BJ (cell line): ENCODE measurements at regions not wholly inside any gene's neighbourhood (a gene's known extent, or its start where the extent isn't known, plus 50 kb on each side); places are given as distances from the start of the nearest gene placed in this dataset.

Source experiments
- CTCF ChIA-PET: fragments of 350-600 bp; formaldehyde crosslinking; extraction: SDS; loops from one replicate; lab custom pipeline; 2021; ENCODE audit warnings: antibody characterized with exemption, inconsistent platforms; lab: Yijun Ruan, JAX
- POLR2A ChIA-PET: fragments of 300-600 bp; sonication (Branson Sonifier 250); formaldehyde crosslinking; extraction: SDS; loops from one replicate; lab custom pipeline; 2021; ENCODE audit warnings: antibody characterized with exemption; lab: Charles Lee
- DNase-seq: peaks from one replicate; pipeline ENCODE4 v3.0.0-alpha.2; 2011; ENCODE audit warnings: low read depth
- H3K27me3 ChIP-seq: 2 replicates; pipeline ENCODE4 v1.6.0; 2011; ENCODE audit warnings: low read length; ENCODE audit not compliant: control insufficient read depth, insufficient read depth
- H3K36me3 ChIP-seq: 2 replicates; pipeline ENCODE4 v1.5.1; 2011; ENCODE audit warnings: low read length; ENCODE audit not compliant: control insufficient read depth, insufficient read depth
- H3K4me3 ChIP-seq: 2 replicates; pipeline ENCODE4 v1.5.1; 2011; ENCODE audit warnings: low read depth, mild to moderate bottlenecking, control low read depth, low read length
- TF ChIP-seq, protein P1 (sequence below): IDR thresholded peaks from 2 replicates; pipeline ENCODE4 v1.5.1; 2011; ENCODE audit warnings: low read depth, mild to moderate bottlenecking, control low read depth, inconsistent platforms, low read length, moderate library complexity; ENCODE audit not compliant: insufficient read depth

GRCh38 chr20:7240490-7240889 lies 473.0 kb downstream of the BMP2 start:
- ChIA-PET CTCF (no interaction called here), POLR2A (no interaction called here)
- no peak for DNase-seq
- no peaks in the 10 kb centered on the region for H3K36me3 ChIP-seq
- TF ChIP-seq, protein P1, sequence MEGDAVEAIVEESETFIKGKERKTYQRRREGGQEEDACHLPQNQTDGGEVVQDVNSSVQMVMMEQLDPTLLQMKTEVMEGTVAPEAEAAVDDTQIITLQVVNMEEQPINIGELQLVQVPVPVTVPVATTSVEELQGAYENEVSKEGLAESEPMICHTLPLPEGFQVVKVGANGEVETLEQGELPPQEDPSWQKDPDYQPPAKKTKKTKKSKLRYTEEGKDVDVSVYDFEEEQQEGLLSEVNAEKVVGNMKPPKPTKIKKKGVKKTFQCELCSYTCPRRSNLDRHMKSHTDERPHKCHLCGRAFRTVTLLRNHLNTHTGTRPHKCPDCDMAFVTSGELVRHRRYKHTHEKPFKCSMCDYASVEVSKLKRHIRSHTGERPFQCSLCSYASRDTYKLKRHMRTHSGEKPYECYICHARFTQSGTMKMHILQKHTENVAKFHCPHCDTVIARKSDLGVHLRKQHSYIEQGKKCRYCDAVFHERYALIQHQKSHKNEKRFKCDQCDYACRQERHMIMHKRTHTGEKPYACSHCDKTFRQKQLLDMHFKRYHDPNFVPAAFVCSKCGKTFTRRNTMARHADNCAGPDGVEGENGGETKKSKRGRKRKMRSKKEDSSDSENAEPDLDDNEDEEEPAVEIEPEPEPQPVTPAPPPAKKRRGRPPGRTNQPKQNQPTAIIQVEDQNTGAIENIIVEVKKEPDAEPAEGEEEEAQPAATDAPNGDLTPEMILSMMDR: no peak
- H3K4me3 ChIP-seq: no peak overlapping the region
- H3K27me3 ChIP-seq: no peaks in the 10 kb centered on the region

DNA sequence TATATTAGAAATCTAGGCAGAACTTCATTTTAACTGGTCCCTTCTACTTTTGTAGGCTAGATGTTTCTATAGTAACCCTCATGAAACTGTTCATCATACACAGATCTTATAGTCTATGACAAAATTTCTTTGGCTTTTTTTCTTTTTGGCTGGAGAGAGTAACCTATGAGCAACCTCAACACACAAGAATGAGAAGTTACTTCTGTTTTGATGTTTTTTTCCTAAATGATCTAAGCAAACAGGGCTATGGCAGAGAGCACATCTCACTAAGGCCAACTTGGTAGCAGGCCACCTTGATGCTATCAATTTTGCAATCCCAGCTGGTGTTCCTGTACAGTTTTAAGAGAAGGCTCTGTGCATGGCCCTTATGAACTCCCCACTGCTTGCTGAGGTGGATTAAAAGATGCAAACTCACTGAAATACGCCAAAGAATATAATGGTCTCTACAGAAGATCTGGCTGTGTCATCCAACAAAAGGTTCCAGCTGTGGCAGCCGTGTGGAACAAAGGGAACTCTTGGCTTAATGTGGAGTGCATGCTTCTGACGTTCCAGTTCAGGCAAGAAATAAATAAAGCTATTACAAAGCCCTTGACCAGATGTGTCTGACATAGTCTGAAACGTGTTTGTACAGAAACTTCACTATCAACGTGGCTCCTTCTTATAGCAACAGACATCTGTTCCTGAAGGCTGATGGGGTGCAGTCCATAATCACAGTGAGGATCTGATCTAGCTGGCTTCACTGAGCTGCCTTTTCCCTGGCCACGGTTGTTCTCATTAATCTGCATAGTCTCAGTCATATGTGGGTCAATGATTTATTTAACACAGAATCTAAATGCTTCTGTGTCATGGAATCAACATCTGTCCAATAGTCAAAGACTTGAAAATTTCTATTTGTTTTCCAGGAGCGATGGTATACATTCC lies 481.1 kb downstream of the BMP2 start:
- H3K4me3 ChIP-seq: no peak overlapping the region
- H3K27me3 ChIP-seq: no peaks in the 10 kb centered on the region
- H3K36me3 ChIP-seq: no peaks in the 10 kb centered on the region
- DNase-seq: no peak
- ChIA-PET CTCF (interaction anchor here (1.2 kb wide), 1 partner anchor 10 kb away, joined by 3 read pairs; no protein-coding TSS in a partner anchor), POLR2A (no interaction called here)
- TF ChIP-seq, protein P1: no peak

GRCh38 chr20:7250337-7250736 lies 482.9 kb downstream of the BMP2 start:
- POLR2A ChIA-PET: no interaction called here

GRCh38 chr20:7257099-7257498 lies 489.6 kb downstream of the BMP2 start:
- CTCF ChIA-PET: no interaction called here
- TF ChIP-seq, protein P1: no peak
- Histone ChIP-seq H3K4me3 (no peak overlapping the region), H3K27me3 (no peaks in the 10 kb centered on the region), H3K36me3 (no peaks in the 10 kb centered on the region)
- DNase-seq: no peak
- POLR2A ChIA-PET: no interaction called here

More at GRCh38 chr20:7250337-7250736, 482.9 kb downstream of the BMP2 start:
- no peaks in the 10 kb centered on the region for H3K27me3 ChIP-seq
- H3K36me3 ChIP-seq: no peaks in the 10 kb centered on the region
- TF ChIP-seq, protein P1: no peak
- DNase-seq: no peak
- H3K4me3 ChIP-seq: no peak overlapping the region
- CTCF ChIA-PET: no interaction called here

- CTCF ChIA-PET: no interaction called here
- H3K4me3 ChIP-seq: no peak overlapping the region
- no peaks in the 10 kb centered on the region for H3K36me3 ChIP-seq
- no peak for DNase-seq
- H3K27me3 ChIP-seq: no peaks in the 10 kb centered on the region
- TF ChIP-seq, protein P1: no peak
- POLR2A ChIA-PET: no interaction called here
These were observed 490.4 kb downstream of the BMP2 start for GRCh38 chr20:7257692-7258466.
